ENCODE measurements at regions not wholly inside any gene's neighbourhood (a gene's known extent, or its start where the extent isn't known, plus 50 kb on each side); places are given as distances from the start of the nearest gene placed in this dataset.

DNA sequence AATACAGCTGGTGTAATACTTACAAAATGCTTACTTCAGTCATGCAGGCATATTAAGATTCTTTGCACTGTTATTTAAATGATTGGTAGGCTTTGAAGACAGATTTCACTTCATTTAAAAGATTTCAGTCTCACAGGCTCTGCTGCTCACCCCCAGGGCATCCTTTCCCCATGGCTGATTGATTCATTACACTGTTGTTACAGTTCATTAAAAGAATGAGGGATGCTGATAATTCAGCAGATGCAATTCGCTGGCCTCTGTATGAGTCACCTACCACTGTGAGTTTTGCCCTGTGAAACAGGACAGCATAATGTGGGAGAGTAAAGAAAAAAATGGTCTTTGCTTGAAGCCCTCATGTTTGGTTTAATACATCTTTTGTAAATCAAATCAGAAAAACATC is 246.9 kb downstream of the CYLC2 start:
- Histone ChIP-seq H3K4me1 (ENCODE audit: control insufficient read depth, insufficient read depth, low read length) (no peaks in the 10 kb centered on the region), H3K9me3 (ENCODE audit: control insufficient read depth, low read length) (no peaks in the 10 kb centered on the region), H3K27ac (ENCODE audit: low read length) (no peak overlapping the region), H3K4me3 (ENCODE audit: low read length) (no peak overlapping the region), H3K27me3 (ENCODE audit: control insufficient read depth, insufficient read depth) (no peaks in the 10 kb centered on the region)
- intact Hi-C loops (cut with DNase I) = no loop called here
- no peak for ATAC-seq
- no peak for DNase-seq
- 42% methylated on average over 1 of the region's 1 CpG for WGBS

DNA sequence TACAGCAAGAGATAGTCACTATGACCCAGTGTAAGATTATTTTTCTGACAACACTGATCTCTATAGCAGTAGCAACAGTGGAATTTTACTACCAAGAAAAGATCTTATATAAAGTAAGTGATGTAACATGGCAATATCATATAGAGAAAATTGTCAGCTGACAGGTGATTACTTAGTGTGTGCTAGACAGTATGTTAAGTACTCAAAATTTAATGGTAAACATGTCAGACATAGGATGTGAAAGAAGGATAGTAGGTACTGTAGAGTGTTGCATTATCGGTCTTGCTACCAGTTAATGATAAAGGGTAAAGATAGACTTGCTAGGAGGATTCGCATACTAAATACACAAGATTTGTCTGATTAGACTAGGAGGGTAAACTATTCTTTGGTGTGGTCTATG is 247.4 kb downstream of the CYLC2 start:
- H3K4me1 ChIP-seq (ENCODE audit: control insufficient read depth, insufficient read depth, low read length) = no peaks in the 10 kb centered on the region

DNA sequence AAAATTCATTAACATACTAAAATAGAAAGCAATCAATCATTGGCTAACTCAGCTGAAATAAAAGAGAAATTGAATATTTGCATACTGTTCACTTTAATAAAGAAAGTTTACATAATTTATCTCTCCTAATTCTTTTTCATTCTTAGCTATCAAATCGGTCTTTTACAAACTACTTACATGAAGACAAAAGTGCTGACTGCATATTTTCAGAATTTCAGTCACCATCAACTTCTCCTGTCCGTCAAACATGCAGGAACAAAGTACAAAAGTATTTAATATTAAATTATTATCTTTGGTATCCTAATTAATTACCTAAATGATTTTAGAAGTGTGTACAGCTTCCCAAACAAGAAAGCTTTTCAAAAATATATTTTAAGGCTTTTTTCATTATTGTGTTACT is 248.4 kb downstream of the CYLC2 start:
- 70% methylated on average over 2 of the region's 2 CpGs for WGBS
- no peak overlapping the region for H3K27ac ChIP-seq (ENCODE audit: low read length)
- DNase-seq = no peak
- no peak overlapping the region for H3K4me3 ChIP-seq (ENCODE audit: low read length)
- no peaks in the 10 kb centered on the region for H3K9me3 ChIP-seq (ENCODE audit: control insufficient read depth, low read length)
- no peaks in the 10 kb centered on the region for H3K4me1 ChIP-seq (ENCODE audit: control insufficient read depth, insufficient read depth, low read length)
- intact Hi-C loops (cut with DNase I) = no loop called here
- H3K27me3 ChIP-seq (ENCODE audit: control insufficient read depth, insufficient read depth) = no peaks in the 10 kb centered on the region
- no peak for ATAC-seq

More for the DNA sequence above, 247.4 kb downstream of the CYLC2 start:
- DNase-seq (no peak), ATAC-seq (no peak)
- Histone ChIP-seq H3K27ac (ENCODE audit: low read length) (no peak overlapping the region), H3K9me3 (ENCODE audit: control insufficient read depth, low read length) (no peaks in the 10 kb centered on the region), H3K27me3 (ENCODE audit: control insufficient read depth, insufficient read depth) (no peaks in the 10 kb centered on the region), H3K4me3 (ENCODE audit: low read length) (no peak overlapping the region)
- intact Hi-C loops (cut with DNase I) = no loop called here
- 90% methylated on average over 2 of the region's 2 CpGs for WGBS

DNA sequence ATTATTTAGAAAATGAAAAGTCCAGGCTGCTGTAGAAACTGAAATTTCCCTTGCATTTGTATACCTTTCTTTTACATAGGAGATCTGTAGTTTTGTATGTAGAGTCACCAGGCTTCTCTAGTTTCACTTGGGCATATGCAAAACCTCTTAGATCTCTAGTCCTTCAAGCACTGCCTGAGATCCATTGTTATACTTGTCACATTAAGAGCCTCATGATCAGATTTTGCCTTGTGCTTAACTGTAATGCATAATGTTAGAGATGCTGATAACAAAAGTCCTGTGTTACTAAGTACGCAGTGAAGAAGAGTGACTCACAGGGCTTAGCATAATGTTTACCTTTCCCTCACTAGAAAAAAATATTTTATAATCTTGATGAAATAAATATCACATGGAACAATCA is 250.2 kb downstream of the CYLC2 start:
- DNase-seq (no peak), ATAC-seq (no peak)
- no peak overlapping the region for H3K27ac ChIP-seq (ENCODE audit: low read length)
- intact Hi-C loops (cut with DNase I) = no loop called here
- WGBS = 72% methylated on average over 1 of the region's 1 CpG
- no peaks in the 10 kb centered on the region for H3K27me3 ChIP-seq (ENCODE audit: control insufficient read depth, insufficient read depth)
- H3K9me3 ChIP-seq (ENCODE audit: control insufficient read depth, low read length) = no peaks in the 10 kb centered on the region
- H3K4me3 ChIP-seq (ENCODE audit: low read length) = no peak overlapping the region
- no peaks in the 10 kb centered on the region for H3K4me1 ChIP-seq (ENCODE audit: control insufficient read depth, insufficient read depth, low read length)

DNA sequence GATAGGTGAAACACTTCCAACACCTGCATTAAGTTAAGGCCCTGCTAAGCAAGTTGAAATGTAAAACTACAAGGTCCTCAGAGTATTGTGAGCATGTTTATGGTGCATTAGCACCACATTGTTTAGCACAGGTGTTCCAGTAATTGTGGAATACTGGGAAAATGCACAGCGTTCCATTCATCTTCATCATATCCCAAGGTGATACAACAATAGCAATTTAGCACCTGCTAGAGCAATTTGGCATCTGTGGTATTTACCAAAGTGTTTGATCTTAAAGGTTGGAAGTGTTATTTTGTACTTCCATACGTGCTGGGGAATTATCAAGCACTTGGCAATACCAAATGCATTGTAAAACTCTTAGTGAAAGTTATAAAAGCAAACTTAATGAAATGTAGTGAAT is 266.8 kb downstream of the CYLC2 start:
- intact Hi-C loops (cut with DNase I) = no loop called here
- WGBS = 60% methylated on average over 2 of the region's 2 CpGs
- no peak for DNase-seq
- no peak for ATAC-seq
- H3K9me3 ChIP-seq (ENCODE audit: control insufficient read depth, low read length) = no peaks in the 10 kb centered on the region
- no peaks in the 10 kb centered on the region for H3K4me1 ChIP-seq (ENCODE audit: control insufficient read depth, insufficient read depth, low read length)
- H3K27me3 ChIP-seq (ENCODE audit: control insufficient read depth, insufficient read depth) = no peaks in the 10 kb centered on the region
- no peak overlapping the region for H3K4me3 ChIP-seq (ENCODE audit: low read length)
- no peak overlapping the region for H3K27ac ChIP-seq (ENCODE audit: low read length)

DNA sequence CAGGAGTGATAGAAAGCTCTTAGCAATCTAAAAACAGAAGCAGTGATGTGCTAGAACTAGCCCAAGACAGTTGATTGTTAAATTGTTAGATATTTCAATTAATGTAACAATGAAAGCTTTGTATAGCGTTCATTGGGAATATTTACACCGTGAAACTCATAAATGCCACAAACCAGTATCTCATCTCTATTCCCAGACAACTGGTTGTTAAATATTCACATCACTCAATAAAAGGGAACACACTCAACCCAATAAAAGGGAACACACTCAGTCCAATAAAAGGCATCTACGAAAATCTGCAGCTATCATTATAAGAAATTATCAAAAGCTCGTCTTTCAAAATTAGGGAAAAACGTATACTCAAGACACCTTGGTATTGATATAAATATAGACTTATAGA is 270.9 kb downstream of the CYLC2 start:
- no peak for ATAC-seq
- DNase-seq = no peak
- no peaks in the 10 kb centered on the region for H3K4me1 ChIP-seq (ENCODE audit: control insufficient read depth, insufficient read depth, low read length)
- no peak overlapping the region for H3K4me3 ChIP-seq (ENCODE audit: low read length)
- intact Hi-C loops (cut with DNase I) = no loop called here
- H3K27me3 ChIP-seq (ENCODE audit: control insufficient read depth, insufficient read depth) = no peaks in the 10 kb centered on the region
- no peaks in the 10 kb centered on the region for H3K9me3 ChIP-seq (ENCODE audit: control insufficient read depth, low read length)
- no peak overlapping the region for H3K27ac ChIP-seq (ENCODE audit: low read length)
- 86% methylated on average over 5 of the region's 5 CpGs for WGBS

DNA sequence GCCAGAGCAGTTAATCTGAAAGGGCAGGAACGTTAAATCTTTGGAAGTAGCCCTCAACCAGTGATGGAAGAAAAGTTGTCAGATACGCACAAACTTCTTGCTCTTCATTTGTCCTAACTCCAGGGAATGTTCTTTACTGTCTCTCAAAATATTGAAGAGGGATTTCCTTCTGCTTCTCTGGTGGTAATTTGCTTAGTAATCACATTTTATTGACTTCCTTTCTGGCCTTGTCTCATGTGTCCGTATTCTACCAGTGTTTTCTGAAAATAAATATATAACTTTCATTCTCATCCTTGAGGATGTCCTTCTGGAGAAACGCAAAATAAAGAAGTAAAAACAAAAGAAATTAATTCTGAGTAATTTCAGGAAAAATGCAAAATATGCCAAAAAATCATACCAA is 282.1 kb downstream of the CYLC2 start:
- Histone ChIP-seq H3K4me1 (ENCODE audit: control insufficient read depth, insufficient read depth, low read length) (no peaks in the 10 kb centered on the region), H3K27ac (ENCODE audit: low read length) (no peak overlapping the region), H3K4me3 (ENCODE audit: low read length) (no peak overlapping the region), H3K27me3 (ENCODE audit: control insufficient read depth, insufficient read depth) (no peaks in the 10 kb centered on the region), H3K9me3 (ENCODE audit: control insufficient read depth, low read length) (no peaks in the 10 kb centered on the region)
- intact Hi-C loops (cut with DNase I) = no loop called here
- ATAC-seq (no peak), DNase-seq (no peak)
- WGBS = 76% methylated on average over 4 of the region's 4 CpGs

DNA sequence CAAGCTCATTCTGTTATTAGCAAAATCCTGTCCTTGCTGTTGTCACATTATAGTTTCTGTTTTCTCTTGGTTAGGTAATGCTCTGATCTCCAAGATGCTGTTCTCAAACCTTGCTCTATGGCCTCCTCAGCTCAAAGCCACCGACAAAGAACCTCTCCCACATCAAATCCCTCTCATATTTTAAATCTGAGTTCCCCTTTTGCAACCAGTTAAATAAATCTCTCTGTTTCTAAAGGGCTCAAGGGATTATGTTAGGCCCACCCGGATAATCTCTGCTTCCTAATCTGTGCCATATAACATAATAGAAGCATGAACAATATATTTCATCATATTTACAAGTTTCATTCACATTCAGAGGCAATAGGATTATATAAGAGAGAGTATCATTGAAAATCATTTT is 286.0 kb downstream of the CYLC2 start:
- DNase-seq (no peak), ATAC-seq (no peak)
- intact Hi-C loops (cut with DNase I) = no loop called here
- no peaks in the 10 kb centered on the region for H3K4me1 ChIP-seq (ENCODE audit: control insufficient read depth, insufficient read depth, low read length)
- H3K27ac ChIP-seq (ENCODE audit: low read length) = no peak overlapping the region
- no peaks in the 10 kb centered on the region for H3K27me3 ChIP-seq (ENCODE audit: control insufficient read depth, insufficient read depth)
- WGBS = 69% methylated on average over 2 of the region's 2 CpGs
- H3K9me3 ChIP-seq (ENCODE audit: control insufficient read depth, low read length) = no peaks in the 10 kb centered on the region
- no peak overlapping the region for H3K4me3 ChIP-seq (ENCODE audit: low read length)

DNA sequence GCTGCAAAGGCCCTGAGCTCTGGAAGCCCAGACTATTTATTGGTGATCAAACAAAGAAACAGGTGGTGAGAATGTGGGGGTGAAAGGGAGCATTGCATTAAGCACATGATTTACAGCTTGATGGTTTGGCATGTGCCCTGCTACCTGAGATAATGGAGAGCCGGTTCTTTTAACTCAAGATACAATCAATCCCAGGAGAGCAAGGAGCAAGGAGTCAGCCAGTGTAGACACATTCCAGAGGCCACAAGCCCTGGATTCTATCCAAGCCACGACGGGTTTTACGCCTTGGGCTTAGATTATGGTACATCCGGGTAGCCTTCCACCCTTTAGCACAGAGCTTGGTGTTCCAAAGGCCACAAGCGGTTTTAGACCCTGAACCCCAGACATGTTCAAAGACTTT is 292.2 kb downstream of the CYLC2 start:
- WGBS = 65% methylated on average over 6 of the region's 6 CpGs
- no peak for ATAC-seq
- intact Hi-C loops (cut with DNase I) = no loop called here

DNA sequence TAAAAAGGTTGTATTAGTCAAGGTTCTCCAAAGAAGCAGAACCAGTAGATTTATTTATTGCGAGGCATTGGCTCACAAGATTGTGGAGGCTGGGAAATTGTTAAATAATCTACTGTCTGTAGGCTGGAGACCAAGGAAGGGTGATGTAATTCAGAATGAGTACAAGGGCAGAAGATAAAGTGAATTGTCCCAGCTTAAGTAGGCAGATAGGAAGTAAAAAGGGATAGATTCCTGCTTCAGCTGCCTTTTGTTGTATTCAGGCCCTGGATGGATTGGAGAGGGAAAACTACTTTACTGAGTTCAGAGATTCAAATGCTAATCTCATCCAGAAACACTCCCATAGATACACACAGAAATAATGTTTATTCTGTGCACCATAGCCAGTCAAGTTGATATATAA is 301.1 kb downstream of the CYLC2 start:
- intact Hi-C loops (cut with DNase I) = no loop called here
- 53% methylated on average over 1 of the region's 1 CpG for WGBS
- H3K4me3 ChIP-seq (ENCODE audit: low read length) = no peak overlapping the region
- no peaks in the 10 kb centered on the region for H3K27me3 ChIP-seq (ENCODE audit: control insufficient read depth, insufficient read depth)
- DNase-seq (no peak), ATAC-seq (no peak)
- H3K9me3 ChIP-seq (ENCODE audit: control insufficient read depth, low read length) = peaks cover 2% of the 10 kb centered on the region
- H3K27ac ChIP-seq (ENCODE audit: low read length) = no peak overlapping the region
- H3K4me1 ChIP-seq (ENCODE audit: control insufficient read depth, insufficient read depth, low read length) = no peaks in the 10 kb centered on the region

More for the DNA sequence above, 292.2 kb downstream of the CYLC2 start:
- DNase-seq = no peak
- Histone ChIP-seq H3K4me1 (ENCODE audit: control insufficient read depth, insufficient read depth, low read length) (no peaks in the 10 kb centered on the region), H3K27me3 (ENCODE audit: control insufficient read depth, insufficient read depth) (no peaks in the 10 kb centered on the region), H3K9me3 (ENCODE audit: control insufficient read depth, low read length) (no peaks in the 10 kb centered on the region), H3K4me3 (ENCODE audit: low read length) (no peak overlapping the region), H3K27ac (ENCODE audit: low read length) (no peak overlapping the region)

DNA sequence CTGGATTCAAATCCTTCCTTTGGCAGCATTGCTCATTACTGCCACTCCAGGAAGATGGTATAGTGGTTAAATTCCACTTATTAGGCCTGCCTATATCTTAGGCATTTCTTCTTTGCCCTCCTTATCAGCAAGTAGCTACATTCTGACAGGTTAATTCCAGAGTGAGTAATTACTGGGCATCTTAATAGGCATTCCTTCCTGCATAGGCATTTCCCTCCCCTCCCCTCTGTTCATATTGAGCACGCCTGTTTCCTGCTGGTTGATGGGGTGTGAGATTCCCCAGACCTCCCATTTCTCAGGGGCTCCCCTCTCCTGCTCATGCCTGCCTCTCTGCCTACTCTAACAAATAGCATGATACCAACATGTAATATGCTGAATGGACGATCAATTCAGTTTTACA is 305.9 kb downstream of the CYLC2 start:
- Histone ChIP-seq H3K4me1 (ENCODE audit: control insufficient read depth, insufficient read depth, low read length) (no peaks in the 10 kb centered on the region), H3K4me3 (ENCODE audit: low read length) (no peak overlapping the region), H3K27ac (ENCODE audit: low read length) (no peak overlapping the region), H3K9me3 (ENCODE audit: control insufficient read depth, low read length) (peaks cover 4% of the 10 kb centered on the region), H3K27me3 (ENCODE audit: control insufficient read depth, insufficient read depth) (no peaks in the 10 kb centered on the region)
- DNase-seq = no peak
- WGBS = 69% methylated on average over 2 of the region's 2 CpGs
- ATAC-seq = no peak
- intact Hi-C loops (cut with DNase I) = no loop called here

DNA sequence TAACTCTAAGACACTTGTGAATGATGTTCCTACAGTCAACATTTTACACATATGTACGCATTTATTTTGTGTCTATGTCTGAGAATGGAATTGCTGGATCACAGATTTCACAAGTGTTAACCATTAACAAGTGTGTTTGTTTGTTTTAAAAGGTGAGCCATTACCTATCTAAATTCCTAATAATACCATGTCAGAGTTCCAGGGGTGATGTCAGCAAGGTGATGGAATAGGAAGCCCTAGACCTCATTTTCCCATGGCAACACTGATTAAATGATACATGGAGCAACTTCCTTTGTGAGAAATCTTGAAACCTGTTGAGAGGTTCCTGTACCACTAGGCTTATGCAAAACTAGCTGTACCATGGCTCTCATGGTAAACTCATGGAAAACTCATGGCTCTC is 309.7 kb downstream of the CYLC2 start:
- WGBS = 81% methylated on average over 1 of the region's 1 CpG
- ATAC-seq = no peak
- intact Hi-C loops (cut with DNase I) = no loop called here
- Histone ChIP-seq H3K4me3 (ENCODE audit: low read length) (no peak overlapping the region), H3K27me3 (ENCODE audit: control insufficient read depth, insufficient read depth) (no peaks in the 10 kb centered on the region), H3K4me1 (ENCODE audit: control insufficient read depth, insufficient read depth, low read length) (no peaks in the 10 kb centered on the region), H3K9me3 (ENCODE audit: control insufficient read depth, low read length) (peaks cover 4% of the 10 kb centered on the region), H3K27ac (ENCODE audit: low read length) (no peak overlapping the region)
- no peak for DNase-seq

Measured in right cardiac atrium (tissue), 5 donors.